ENCODE measurements at regions not wholly inside any gene's neighbourhood (a gene's known extent, or its start where the extent isn't known, plus 50 kb on each side); places are given as distances from the start of the nearest gene placed in this dataset.

GRCh38 chr2:11953258-11953657 is 206.8 kb downstream of the LPIN1 start:
- Mint-ChIP-seq H3K4me1 (peaks cover 7 to 16% (median 11%) of the 10 kb centered on the region in 3 donors), H3K4me3 (no peak overlapping the region), H3K27ac (no peak overlapping the region), H3K9me3 (peaks cover 0 to 3% (median 0%) of the 10 kb centered on the region in 3 donors), H3K27me3 (peaks cover 3% of the 10 kb centered on the region), H3K36me3 (no peaks in the 10 kb centered on the region)

GRCh38 chr2:11955314-11955713 is 208.9 kb downstream of the LPIN1 start:
- Mint-ChIP-seq H3K36me3 (no peaks in the 10 kb centered on the region), H3K27me3 (peaks cover 3% of the 10 kb centered on the region), H3K4me3 (no peak overlapping the region), H3K27ac (peak overlapping the region in 1 of 3 donors; percentile 12), H3K4me1 (peaks cover under 1 to 7% (median 3%) of the 10 kb centered on the region in 3 donors), H3K9me3 (peaks cover 0 to 3% (median 0%) of the 10 kb centered on the region in 3 donors)

DNA sequence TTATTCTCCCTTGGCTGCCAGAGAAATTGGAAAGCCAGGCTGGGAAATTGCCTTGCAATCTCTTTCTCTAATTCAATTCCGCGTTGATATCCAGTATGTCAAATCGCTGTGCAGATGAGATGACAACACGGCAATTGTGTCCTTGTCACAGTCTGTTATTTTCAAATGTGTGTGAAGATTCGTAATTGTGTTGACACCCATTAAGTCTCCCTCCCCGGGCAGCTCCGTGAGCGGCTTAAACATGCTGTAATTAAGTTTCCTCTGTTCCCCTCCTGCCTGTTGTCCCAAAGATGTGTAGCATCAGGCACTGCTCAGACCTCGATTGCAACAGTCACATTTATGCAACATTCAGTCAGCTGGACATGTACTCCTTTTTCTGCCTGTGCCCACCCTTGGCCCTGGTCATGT is 209.5 kb downstream of the LPIN1 start:
- Mint-ChIP-seq H3K4me1 (peaks cover 0 to 3% (median 2%) of the 10 kb centered on the region in 3 donors), H3K27me3 (peaks cover 3% of the 10 kb centered on the region), H3K36me3 (no peaks in the 10 kb centered on the region), H3K9me3 (peaks cover 0 to 3% (median 0%) of the 10 kb centered on the region in 3 donors), H3K4me3 (no peak overlapping the region), H3K27ac (no peak overlapping the region)

GRCh38 chr2:11962707-11963328 is 216.4 kb downstream of the LPIN1 start:
- H3K27ac Mint-ChIP-seq, result peak overlapping the region in 1 of 3 donors; percentile 14

DNA sequence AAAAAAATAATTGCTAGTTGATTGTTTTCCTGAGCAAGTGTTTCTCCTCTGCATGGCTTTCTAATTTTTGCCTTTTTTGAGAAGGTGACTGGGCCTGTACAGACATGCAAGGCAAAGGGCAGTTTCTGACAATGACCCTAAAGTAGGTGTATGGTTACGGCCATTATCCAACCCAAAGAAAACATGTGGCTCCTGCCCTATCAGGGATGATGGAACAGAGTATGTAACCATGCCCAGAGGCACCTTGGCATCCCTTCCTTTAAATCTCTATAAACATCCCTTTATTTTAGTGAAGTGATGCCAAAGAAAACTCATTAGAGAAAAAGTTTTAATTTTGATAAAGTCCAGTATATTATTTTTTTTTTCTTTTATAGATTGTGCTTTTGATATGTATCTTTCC is 217.5 kb downstream of the LPIN1 start:
- Mint-ChIP-seq H3K27ac (no peak overlapping the region), H3K9me3 (no peaks in the 10 kb centered on the region), H3K36me3 (no peaks in the 10 kb centered on the region), H3K4me1 (peaks cover 0 to 2% (median 2%) of the 10 kb centered on the region in 3 donors), H3K27me3 (no peaks in the 10 kb centered on the region), H3K4me3 (no peak overlapping the region)

More at GRCh38 chr2:11962707-11963328, 216.4 kb downstream of the LPIN1 start:
- Mint-ChIP-seq H3K9me3 (no peaks in the 10 kb centered on the region), H3K27me3 (no peaks in the 10 kb centered on the region), H3K4me1 (peaks cover 0 to 2% (median 0%) of the 10 kb centered on the region in 3 donors), H3K36me3 (no peaks in the 10 kb centered on the region), H3K4me3 (no peak overlapping the region)

DNA sequence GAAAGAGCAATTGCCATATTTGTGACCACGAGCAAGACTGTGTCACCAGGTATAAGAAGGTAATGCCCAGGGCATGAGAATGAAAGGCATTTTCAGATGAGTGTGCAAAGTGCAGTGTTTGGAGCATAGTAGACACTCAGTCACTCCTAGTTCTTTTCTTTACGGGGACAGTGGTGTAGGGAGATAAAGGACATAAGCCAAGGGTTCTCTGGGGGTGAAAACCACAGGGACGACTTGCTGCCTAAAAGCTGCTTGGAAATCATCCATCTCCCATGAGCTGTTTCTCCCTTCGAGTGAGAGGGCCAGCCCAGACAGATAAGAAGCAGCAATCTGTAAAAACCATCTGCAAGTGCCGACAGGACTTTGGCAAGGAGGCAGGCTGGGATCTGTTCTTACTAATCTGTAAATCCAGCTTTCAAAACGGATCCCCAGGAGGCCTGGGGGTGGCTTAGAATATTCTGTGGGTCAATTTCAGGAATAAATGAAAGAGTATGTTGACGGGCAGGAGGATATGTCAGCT is 221.6 kb downstream of the LPIN1 start:
- H3K4me1 Mint-ChIP-seq, result peaks cover 2 to 13% (median 4%) of the 10 kb centered on the region in 3 donors
- H3K27me3 Mint-ChIP-seq, result no peaks in the 10 kb centered on the region
- no peak overlapping the region for H3K4me3 Mint-ChIP-seq
- peaks cover under 1 to 11% (median 6%) of the 10 kb centered on the region in 3 donors for H3K9me3 Mint-ChIP-seq
- no peak overlapping the region for H3K27ac Mint-ChIP-seq
- no peaks in the 10 kb centered on the region for H3K36me3 Mint-ChIP-seq

DNA sequence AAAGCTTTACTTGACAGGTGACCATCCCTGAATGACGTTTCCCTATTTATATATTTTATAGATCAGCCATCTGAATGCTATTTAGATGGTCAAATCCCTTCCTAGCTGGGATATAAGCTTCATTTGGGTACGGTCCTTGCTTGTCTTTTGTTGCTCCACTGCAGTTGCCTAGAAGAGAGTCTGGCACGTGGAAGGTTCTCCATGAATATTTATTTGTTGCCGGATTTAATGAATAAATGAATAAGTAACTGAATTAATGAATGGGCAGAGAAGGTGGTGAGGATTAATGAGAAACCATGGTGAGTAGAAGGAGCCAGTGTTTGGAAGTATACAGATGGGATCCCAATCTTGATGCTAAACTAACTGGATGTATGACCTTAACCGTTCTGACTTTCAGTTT is 222.1 kb downstream of the LPIN1 start:
- Mint-ChIP-seq H3K4me3 (no peak overlapping the region), H3K27me3 (no peaks in the 10 kb centered on the region), H3K4me1 (peaks cover 2 to 13% (median 4%) of the 10 kb centered on the region in 3 donors), H3K27ac (no peak overlapping the region), H3K36me3 (peaks cover under 1% of the 10 kb centered on the region), H3K9me3 (peaks cover 2 to 14% (median 8%) of the 10 kb centered on the region in 3 donors)

- H3K4me1 Mint-ChIP-seq, result peaks cover 2 to 13% (median 4%) of the 10 kb centered on the region in 3 donors
- no peak overlapping the region for H3K27ac Mint-ChIP-seq
- H3K36me3 Mint-ChIP-seq, result peaks cover 4% of the 10 kb centered on the region
- H3K27me3 Mint-ChIP-seq, result no peaks in the 10 kb centered on the region
- no peak overlapping the region for H3K4me3 Mint-ChIP-seq
- peaks cover 7 to 21% (median 17%) of the 10 kb centered on the region in 3 donors for H3K9me3 Mint-ChIP-seq
These were observed 223.3 kb downstream of the LPIN1 start for GRCh38 chr2:11969774-11970173.

- peaks cover 7 to 33% (median 23%) of the 10 kb centered on the region in 3 donors for H3K9me3 Mint-ChIP-seq
- H3K36me3 Mint-ChIP-seq, result peaks cover 6% of the 10 kb centered on the region
- H3K27me3 Mint-ChIP-seq, result no peaks in the 10 kb centered on the region
- H3K4me1 Mint-ChIP-seq, result peaks cover 0 to 13% (median 3%) of the 10 kb centered on the region in 3 donors
- no peak overlapping the region for H3K4me3 Mint-ChIP-seq
- no peak overlapping the region for H3K27ac Mint-ChIP-seq
These were observed 228.1 kb downstream of the LPIN1 start for GRCh38 chr2:11974573-11974972.

DNA sequence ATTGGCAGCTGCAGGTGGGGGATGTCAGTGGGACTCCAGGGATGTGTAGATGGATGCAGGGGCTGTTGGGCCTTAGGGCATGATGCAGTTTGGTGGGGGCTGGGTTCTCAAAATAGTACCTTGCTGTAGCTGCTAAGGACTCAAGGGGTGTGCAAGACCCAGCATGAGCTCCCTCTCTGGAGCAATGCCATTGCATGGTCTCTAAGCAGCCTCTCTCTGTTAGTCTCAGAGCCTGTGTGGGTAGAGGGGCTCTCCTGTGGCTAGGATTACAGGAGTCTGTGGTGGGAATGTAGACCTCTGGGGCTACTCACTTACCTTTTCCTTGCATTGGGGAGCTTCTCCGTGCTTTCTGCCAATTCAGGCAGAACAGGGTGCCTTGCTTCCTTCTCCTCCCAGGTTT is 228.9 kb downstream of the LPIN1 start:
- H3K4me3 Mint-ChIP-seq, result no peak overlapping the region
- peaks cover 6% of the 10 kb centered on the region for H3K36me3 Mint-ChIP-seq
- H3K9me3 Mint-ChIP-seq, result peaks cover 7 to 33% (median 23%) of the 10 kb centered on the region in 3 donors
- H3K27me3 Mint-ChIP-seq, result no peaks in the 10 kb centered on the region
- peaks cover 0 to 9% (median 3%) of the 10 kb centered on the region in 3 donors for H3K4me1 Mint-ChIP-seq
- H3K27ac Mint-ChIP-seq, result no peak overlapping the region

DNA sequence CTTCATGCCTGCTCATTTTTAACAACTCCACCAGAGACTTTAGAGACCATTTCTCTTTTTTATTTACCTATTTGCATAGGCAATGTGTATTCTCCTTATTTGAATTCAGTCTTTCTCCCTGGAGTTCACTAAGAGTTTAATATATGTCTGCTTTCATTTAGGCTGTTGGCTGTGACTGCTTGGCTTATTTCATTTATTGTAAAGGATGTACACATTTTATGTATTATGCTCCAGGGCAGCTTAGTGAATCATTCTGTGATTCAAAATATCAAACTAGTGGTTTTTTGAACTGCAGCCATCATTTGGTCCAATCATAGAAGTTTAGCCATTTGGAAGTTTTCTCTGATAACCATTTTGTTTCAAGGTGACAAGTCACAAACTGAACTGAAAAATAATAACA is 229.6 kb downstream of the LPIN1 start:
- H3K9me3 Mint-ChIP-seq, result peaks cover 7 to 29% (median 23%) of the 10 kb centered on the region in 3 donors
- no peak overlapping the region for H3K4me3 Mint-ChIP-seq
- peaks cover 6% of the 10 kb centered on the region for H3K36me3 Mint-ChIP-seq
- peaks cover 0 to 11% (median 3%) of the 10 kb centered on the region in 3 donors for H3K4me1 Mint-ChIP-seq
- no peaks in the 10 kb centered on the region for H3K27me3 Mint-ChIP-seq
- no peak overlapping the region for H3K27ac Mint-ChIP-seq

DNA sequence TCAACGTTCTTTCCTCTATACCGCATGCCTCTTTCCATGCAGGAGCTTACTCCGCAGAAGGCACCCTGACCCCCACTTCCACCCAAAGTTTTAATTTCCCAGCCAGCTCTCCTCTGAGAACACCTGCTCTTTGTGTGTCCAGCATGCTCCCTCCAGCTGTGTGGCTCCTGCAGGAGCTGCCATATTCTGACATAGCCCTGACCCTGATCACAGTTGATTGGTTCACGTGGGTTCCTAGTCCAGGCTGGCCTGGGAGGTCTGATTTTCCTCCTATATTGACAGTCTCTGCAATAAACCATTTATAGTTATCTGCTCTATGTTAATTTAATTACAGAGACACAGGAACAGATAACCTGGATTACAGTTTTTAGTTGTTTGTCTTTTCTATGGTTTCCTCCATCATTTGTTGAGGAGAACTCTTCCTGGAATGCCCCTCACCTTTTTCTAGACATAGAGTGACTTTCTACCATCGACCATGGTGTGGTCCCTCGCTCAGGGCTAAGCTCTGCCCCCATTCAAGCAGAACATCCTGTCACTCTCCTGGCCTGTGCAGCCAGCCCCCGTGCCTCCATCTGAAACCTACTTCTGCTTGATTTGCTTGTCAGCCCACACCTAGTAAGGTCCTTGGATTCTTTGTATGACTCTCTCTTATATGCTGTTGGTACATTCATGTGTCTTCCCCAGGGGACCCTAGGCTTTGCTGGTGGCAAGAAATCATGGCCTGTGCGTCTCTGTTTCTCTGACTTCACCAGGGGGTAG is 231.5 kb downstream of the LPIN1 start:
- Mint-ChIP-seq H3K27me3 (no peaks in the 10 kb centered on the region), H3K4me1 (peaks cover 0 to 6% (median 0%) of the 10 kb centered on the region in 3 donors), H3K36me3 (peaks cover 6% of the 10 kb centered on the region), H3K27ac (no peak overlapping the region), H3K9me3 (peaks cover 7 to 23% (median 18%) of the 10 kb centered on the region in 3 donors), H3K4me3 (peak overlapping the region in 1 of 4 donors; percentile 0)

DNA sequence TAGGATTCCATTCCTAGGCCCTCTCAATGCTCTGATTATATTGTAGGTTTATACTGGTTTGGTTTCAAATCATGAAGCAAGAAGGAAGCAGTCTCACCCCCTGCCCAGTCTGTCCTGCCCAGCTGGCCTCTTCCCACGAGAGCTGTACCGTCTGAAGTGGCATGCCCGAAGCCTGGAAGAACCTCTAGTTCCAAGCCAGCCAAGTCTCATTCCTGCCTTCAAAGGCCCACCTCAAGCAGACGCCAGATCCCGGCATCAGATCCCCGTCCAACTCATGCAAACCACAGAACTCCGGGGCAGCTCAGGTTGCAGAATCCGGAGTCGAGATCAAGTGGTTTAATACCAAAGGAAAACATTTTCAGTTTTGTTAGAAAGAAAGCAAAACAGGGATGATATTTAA is 234.4 kb downstream of the LPIN1 start:
- Mint-ChIP-seq H3K27ac (no peak overlapping the region), H3K4me3 (no peak overlapping the region), H3K9me3 (peaks cover 0 to 5% (median 0%) of the 10 kb centered on the region in 3 donors), H3K36me3 (peaks cover 5% of the 10 kb centered on the region), H3K27me3 (no peaks in the 10 kb centered on the region), H3K4me1 (peaks cover 0 to 6% (median 2%) of the 10 kb centered on the region in 3 donors)

GRCh38 chr2:11983401-11983800 is 237.0 kb downstream of the LPIN1 start:
- peaks cover 5% of the 10 kb centered on the region for H3K36me3 Mint-ChIP-seq
- H3K9me3 Mint-ChIP-seq, result no peaks in the 10 kb centered on the region
- peaks cover 0 to 12% (median 5%) of the 10 kb centered on the region in 3 donors for H3K4me1 Mint-ChIP-seq
- H3K27ac Mint-ChIP-seq, result no peak overlapping the region
- H3K4me3 Mint-ChIP-seq, result peak overlapping the region in 1 of 4 donors; percentile 24
- no peaks in the 10 kb centered on the region for H3K27me3 Mint-ChIP-seq

DNA sequence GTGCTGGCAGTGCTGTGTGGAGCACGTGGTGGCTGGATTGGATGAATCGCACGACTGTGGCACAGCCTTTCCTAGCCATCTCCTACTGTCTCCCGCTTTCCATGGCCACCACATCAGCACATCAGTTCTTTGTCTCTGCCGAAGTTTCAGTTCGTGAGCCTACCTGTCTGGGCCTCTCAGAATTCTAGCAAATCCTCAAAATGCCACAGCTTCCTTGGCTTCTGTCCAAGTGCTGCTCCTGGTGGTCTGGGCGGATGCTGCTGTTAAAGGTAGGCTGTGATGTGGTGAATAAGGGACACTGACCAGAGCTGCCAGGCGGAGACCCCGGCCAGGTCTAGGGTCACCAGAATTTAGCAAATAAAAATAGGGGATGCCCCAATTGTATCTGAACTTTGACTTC is 237.4 kb downstream of the LPIN1 start:
- Mint-ChIP-seq H3K36me3 (peaks cover 5% of the 10 kb centered on the region), H3K4me3 (no peak overlapping the region), H3K9me3 (no peaks in the 10 kb centered on the region), H3K27me3 (no peaks in the 10 kb centered on the region), H3K27ac (no peak overlapping the region), H3K4me1 (peaks cover 0 to 12% (median 5%) of the 10 kb centered on the region in 3 donors)

All from IgD-negative memory B cell (primary cell).